Caki2 (cell line): ENCODE measurements at regions not wholly inside any gene's neighbourhood (a gene's known extent, or its start where the extent isn't known, plus 50 kb on each side); places are given as distances from the start of the nearest gene placed in this dataset.
"Not testable (repeated sequence)": the region's sequence is repeated elsewhere in the genome, so short reads cannot be mapped to it uniquely, and the experiment has no call there.

ENCODE experiments used
- DNase-seq: peaks from one replicate; pipeline ENCODE4 v3.0.0-alpha.2; 2015; ENCODE audit warnings: low read depth
- in situ Hi-C: cut with HindIII; loops from 2 replicates; pipeline ENCODE4 v1.10.0; 2016; ENCODE audit warnings: low sequenced_read_pairs, low pct_unique_long_range_greater_than_20kb, mixed read lengths

- in situ Hi-C loops, result no loop called here
- no peak for DNase-seq
Observed at GRCh38 chr9:24011009-24011717, 185.1 kb upstream of the ELAVL2 start.

- in situ Hi-C loops, result no loop called here
- no peak for DNase-seq
Observed at GRCh38 chr9:24009322-24009721, 183.3 kb upstream of the ELAVL2 start.

- in situ Hi-C loops, result no loop called here
- DNase-seq, result no peak
Observed at GRCh38 chr9:24007185-24007584, 181.1 kb upstream of the ELAVL2 start.

GRCh38 chr9:23991874-23992273 lies 165.8 kb upstream of the ELAVL2 start:
- in situ Hi-C loops, DNase-seq: not testable (repeated sequence)

- DNase-seq, result no peak
- in situ Hi-C loops, result no loop called here
Observed at GRCh38 chr9:23979491-23979890, 153.5 kb upstream of the ELAVL2 start.

- no peak for DNase-seq
- in situ Hi-C loops, result no loop called here
Observed at GRCh38 chr9:23962101-23962500, 136.1 kb upstream of the ELAVL2 start.

GRCh38 chr9:23945897-23946296 lies 119.9 kb upstream of the ELAVL2 start:
- in situ Hi-C loops, result no loop called here

GRCh38 chr9:23941051-23941450 lies 115.0 kb upstream of the ELAVL2 start:
- in situ Hi-C loops, result no loop called here

More at GRCh38 chr9:23945897-23946296, 119.9 kb upstream of the ELAVL2 start:
- DNase-seq, result no peak

GRCh38 chr9:23938908-23939307 lies 112.9 kb upstream of the ELAVL2 start:
- in situ Hi-C loops, result no loop called here
- DNase-seq, result no peak

More at GRCh38 chr9:23941051-23941450, 115.0 kb upstream of the ELAVL2 start:
- DNase-seq, result no peak

- in situ Hi-C loops, result no loop called here
- DNase-seq, result no peak
Observed at GRCh38 chr9:23934291-23934906, 108.4 kb upstream of the ELAVL2 start.

GRCh38 chr9:23933348-23933747 lies 107.3 kb upstream of the ELAVL2 start:
- in situ Hi-C loops, result no loop called here

GRCh38 chr9:23926368-23926767 lies 100.3 kb upstream of the ELAVL2 start:
- peak; percentile 16 for DNase-seq

More at GRCh38 chr9:23933348-23933747, 107.3 kb upstream of the ELAVL2 start:
- DNase-seq, result no peak

GRCh38 chr9:23914431-23915003 lies 88.5 kb upstream of the ELAVL2 start:
- in situ Hi-C loops, result no loop called here
- DNase-seq, result no peak

More at GRCh38 chr9:23926368-23926767, 100.3 kb upstream of the ELAVL2 start:
- in situ Hi-C loops, result no loop called here

GRCh38 chr9:23907343-23907742 lies 81.3 kb upstream of the ELAVL2 start:
- no peak for DNase-seq

GRCh38 chr9:23887781-23888180 lies 61.7 kb upstream of the ELAVL2 start:
- DNase-seq, result no peak
- in situ Hi-C loops, result no loop called here

More at GRCh38 chr9:23907343-23907742, 81.3 kb upstream of the ELAVL2 start:
- in situ Hi-C loops, result no loop called here
